ENCODE measurements at regions not wholly inside any gene's neighbourhood (a gene's known extent, or its start where the extent isn't known, plus 50 kb on each side); places are given as distances from the start of the nearest gene placed in this dataset.

DNA sequence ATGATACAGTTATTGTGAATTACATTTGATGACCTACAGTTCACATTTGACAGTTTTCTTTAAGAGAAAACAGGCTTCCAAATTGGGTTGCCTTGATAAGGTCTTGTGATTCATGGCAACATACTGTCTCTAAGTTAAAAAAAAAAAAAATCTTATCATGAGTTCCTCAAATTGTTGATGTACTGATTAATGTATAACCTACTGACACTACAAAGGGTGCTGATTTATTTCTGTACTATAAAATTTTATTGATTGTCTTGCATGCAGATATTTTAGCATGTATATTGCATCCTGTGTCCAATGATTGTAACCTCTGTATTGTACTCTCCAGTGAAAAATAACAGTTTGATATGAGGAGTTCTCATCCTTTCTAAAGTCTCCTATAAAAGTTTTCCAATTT is 197.3 kb upstream of the IVNS1ABP start:
- TF ChIP-seq, protein P1, sequence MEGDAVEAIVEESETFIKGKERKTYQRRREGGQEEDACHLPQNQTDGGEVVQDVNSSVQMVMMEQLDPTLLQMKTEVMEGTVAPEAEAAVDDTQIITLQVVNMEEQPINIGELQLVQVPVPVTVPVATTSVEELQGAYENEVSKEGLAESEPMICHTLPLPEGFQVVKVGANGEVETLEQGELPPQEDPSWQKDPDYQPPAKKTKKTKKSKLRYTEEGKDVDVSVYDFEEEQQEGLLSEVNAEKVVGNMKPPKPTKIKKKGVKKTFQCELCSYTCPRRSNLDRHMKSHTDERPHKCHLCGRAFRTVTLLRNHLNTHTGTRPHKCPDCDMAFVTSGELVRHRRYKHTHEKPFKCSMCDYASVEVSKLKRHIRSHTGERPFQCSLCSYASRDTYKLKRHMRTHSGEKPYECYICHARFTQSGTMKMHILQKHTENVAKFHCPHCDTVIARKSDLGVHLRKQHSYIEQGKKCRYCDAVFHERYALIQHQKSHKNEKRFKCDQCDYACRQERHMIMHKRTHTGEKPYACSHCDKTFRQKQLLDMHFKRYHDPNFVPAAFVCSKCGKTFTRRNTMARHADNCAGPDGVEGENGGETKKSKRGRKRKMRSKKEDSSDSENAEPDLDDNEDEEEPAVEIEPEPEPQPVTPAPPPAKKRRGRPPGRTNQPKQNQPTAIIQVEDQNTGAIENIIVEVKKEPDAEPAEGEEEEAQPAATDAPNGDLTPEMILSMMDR (conservative IDR thresholded peaks at IDR 0.05; ENCODE audit: low read length): no peak
- no peak overlapping the region for H3K4me3 ChIP-seq (ENCODE audit: low read length)
- DNase-seq (ENCODE audit: low read depth): no peak

GRCh38 chr1:185512442-185512841 is 195.4 kb upstream of the IVNS1ABP start:
- DNase-seq (ENCODE audit: low read depth): peak; percentile 7
- TF ChIP-seq, protein P1 (conservative IDR thresholded peaks at IDR 0.05; ENCODE audit: low read length): no peak

DNA sequence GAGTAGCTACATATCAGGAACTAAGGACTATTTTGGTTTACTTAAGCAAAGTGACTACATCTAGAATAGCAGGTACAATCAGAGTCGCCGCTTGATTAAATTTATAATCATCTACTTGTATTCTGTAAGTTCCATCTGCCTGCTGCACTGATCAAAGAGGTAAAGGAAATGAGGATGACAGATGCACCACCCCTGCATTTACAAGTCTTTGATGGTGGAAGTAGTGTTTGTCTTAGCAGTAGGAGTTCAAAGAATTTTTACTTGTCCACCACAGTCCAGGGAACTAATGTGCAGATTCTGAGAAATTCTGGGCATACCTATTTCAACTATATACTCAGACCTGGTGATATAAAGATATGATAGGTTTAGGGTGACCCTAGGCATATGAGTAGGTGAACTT is 184.1 kb upstream of the IVNS1ABP start:
- no peak for DNase-seq (ENCODE audit: low read depth)
- no peak overlapping the region for H3K4me3 ChIP-seq (ENCODE audit: low read length)
- TF ChIP-seq, protein P1 (conservative IDR thresholded peaks at IDR 0.05; ENCODE audit: low read length): no peak

More at GRCh38 chr1:185512442-185512841, 195.4 kb upstream of the IVNS1ABP start:
- no peak overlapping the region for H3K4me3 ChIP-seq (ENCODE audit: low read length)

DNA sequence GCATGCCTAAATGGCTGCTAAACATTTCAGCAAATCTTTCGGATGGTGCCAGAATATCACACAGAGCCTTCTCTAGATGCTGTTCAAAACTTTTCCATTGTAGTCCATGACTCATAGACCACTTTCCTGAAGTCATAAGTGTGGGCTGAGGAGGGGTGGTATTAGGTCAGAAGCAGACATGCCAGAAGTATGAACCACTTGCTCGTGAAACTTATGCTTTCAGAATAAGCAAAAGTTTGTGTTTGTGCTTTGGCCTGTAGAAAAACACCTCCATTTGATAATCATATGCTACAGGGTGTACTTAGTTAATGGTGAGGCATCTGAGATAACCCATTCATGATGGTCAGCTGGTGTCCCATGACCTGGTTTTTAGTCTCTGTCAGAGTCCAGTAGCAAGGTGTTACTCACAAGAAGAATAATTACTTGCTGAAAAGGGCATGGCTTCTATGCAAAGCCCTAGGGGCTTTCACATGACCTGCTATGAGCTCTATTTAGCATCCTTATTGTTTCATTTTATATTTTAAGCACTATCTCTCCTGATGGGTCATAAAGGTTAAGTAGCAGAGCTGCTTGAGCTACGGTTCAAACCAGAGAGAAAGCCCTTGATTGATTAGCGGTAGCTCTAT is 183.1 kb upstream of the IVNS1ABP start:
- H3K4me3 ChIP-seq (ENCODE audit: low read length): no peak overlapping the region
- TF ChIP-seq, protein P1 (conservative IDR thresholded peaks at IDR 0.05; ENCODE audit: low read length): no peak
- DNase-seq (ENCODE audit: low read depth): peak; percentile 88

DNA sequence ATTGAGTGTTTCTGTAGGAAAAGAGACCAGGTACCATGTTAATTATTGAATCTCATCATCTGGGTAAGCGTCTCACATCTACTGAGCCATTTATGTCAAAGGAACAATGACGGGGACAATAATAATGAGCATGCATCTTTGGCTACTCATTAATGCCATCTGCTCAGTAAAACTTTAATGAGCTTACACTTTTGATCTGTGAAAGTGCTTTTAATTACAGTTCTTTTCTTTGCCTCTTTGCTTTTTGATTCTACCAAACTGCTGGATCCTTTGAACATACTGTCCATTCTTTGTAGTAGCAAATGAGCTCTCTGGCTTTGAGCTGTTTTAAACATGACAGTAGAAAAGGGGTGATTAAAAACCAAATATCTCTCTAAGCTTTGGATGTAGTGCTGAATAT is 181.2 kb upstream of the IVNS1ABP start:
- TF ChIP-seq, protein P1 (conservative IDR thresholded peaks at IDR 0.05; ENCODE audit: low read length): no peak
- DNase-seq (ENCODE audit: low read depth): no peak
- H3K4me3 ChIP-seq (ENCODE audit: low read length): no peak overlapping the region

GRCh38 chr1:185497177-185497576 is 180.1 kb upstream of the IVNS1ABP start:
- H3K4me3 ChIP-seq (ENCODE audit: low read length): no peak overlapping the region
- DNase-seq (ENCODE audit: low read depth): no peak
- TF ChIP-seq, protein P1 (conservative IDR thresholded peaks at IDR 0.05; ENCODE audit: low read length): no peak

DNA sequence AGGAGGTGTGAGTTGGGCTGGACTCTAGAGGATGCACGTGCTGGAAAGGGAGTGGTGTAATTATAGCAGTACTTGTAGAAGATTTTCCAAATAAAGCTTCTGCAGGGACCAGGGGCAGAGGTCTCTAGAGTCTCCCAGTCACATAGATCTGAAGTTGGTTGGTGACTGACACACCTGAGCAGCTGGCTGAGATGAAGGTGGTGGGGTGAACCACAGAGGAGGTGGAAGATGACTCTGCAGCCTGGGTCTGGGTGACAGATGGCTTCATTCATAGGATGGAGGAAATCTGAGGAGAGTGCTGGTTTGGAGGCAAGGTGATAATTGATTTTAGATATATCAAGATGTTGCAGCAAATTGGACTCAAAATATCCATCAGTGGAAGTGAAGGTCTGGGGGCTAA is 178.9 kb upstream of the IVNS1ABP start:
- TF ChIP-seq, protein P1 (conservative IDR thresholded peaks at IDR 0.05; ENCODE audit: low read length): no peak
- H3K4me3 ChIP-seq (ENCODE audit: low read length): no peak overlapping the region
- DNase-seq (ENCODE audit: low read depth): no peak

Data from AG10803 (cell line).